NCI-H345 (cell line): ENCODE measurements at regions not wholly inside any gene's neighbourhood (a gene's known extent, or its start where the extent isn't known, plus 50 kb on each side); places are given as distances from the start of the nearest gene placed in this dataset.
"Not testable (repeated sequence)": the region's sequence is repeated elsewhere in the genome, so short reads cannot be mapped to it uniquely, and the experiment has no call there.

ENCODE experiments used
- DNase-seq: peaks from one replicate; lab custom pipeline; 2025; lab: John Stamatoyannopoulos, UW

GRCh38 chr5:162624110-162624509, 556.5 kb downstream of the GABRG2 start:
- no peak for DNase-seq

GRCh38 chr5:162637481-162637880, 569.9 kb downstream of the GABRG2 start:
- no peak for DNase-seq

GRCh38 chr5:162638849-162639248, 571.3 kb downstream of the GABRG2 start:
- DNase-seq = no peak

GRCh38 chr5:162641142-162641813, 573.7 kb downstream of the GABRG2 start:
- no peak for DNase-seq

- DNase-seq = no peak
These were observed 587.3 kb downstream of the GABRG2 start for GRCh38 chr5:162654661-162655405.

GRCh38 chr5:162657076-162657475, 589.5 kb downstream of the GABRG2 start:
- no peak for DNase-seq

GRCh38 chr5:162664846-162665245, 597.3 kb downstream of the GABRG2 start:
- DNase-seq = no peak

GRCh38 chr5:162668926-162669325, 601.4 kb downstream of the GABRG2 start:
- DNase-seq = no peak

- no peak for DNase-seq
These were observed 604.5 kb downstream of the GABRG2 start for GRCh38 chr5:162672061-162672460.

- DNase-seq = no peak
These were observed 615.7 kb downstream of the GABRG2 start for GRCh38 chr5:162683284-162683683.

- no peak for DNase-seq
These were observed 616.6 kb downstream of the GABRG2 start for GRCh38 chr5:162684145-162684544.

GRCh38 chr5:162685302-162685701, 617.7 kb downstream of the GABRG2 start:
- no peak for DNase-seq

GRCh38 chr5:162696272-162696671, 628.7 kb downstream of the GABRG2 start:
- DNase-seq = not testable (repeated sequence)

- no peak for DNase-seq
These were observed 631.8 kb downstream of the GABRG2 start for GRCh38 chr5:162699361-162699760.

- no peak for DNase-seq
These were observed 636.3 kb downstream of the GABRG2 start for GRCh38 chr5:162703914-162704313.

- no peak for DNase-seq
These were observed 643.7 kb downstream of the GABRG2 start for GRCh38 chr5:162711244-162711643.

GRCh38 chr5:162719720-162720119, 652.1 kb downstream of the GABRG2 start:
- DNase-seq = no peak

- no peak for DNase-seq
These were observed 653.6 kb downstream of the GABRG2 start for GRCh38 chr5:162721125-162721524.

- DNase-seq = no peak
These were observed 684.8 kb upstream of the CCNG1 start for GRCh38 chr5:162752612-162753011.

- no peak for DNase-seq
These were observed 675.3 kb upstream of the CCNG1 start for GRCh38 chr5:162762119-162762518.

GRCh38 chr5:162769019-162769418, 668.4 kb upstream of the CCNG1 start:
- no peak for DNase-seq

- DNase-seq = no peak
These were observed 651.7 kb upstream of the CCNG1 start for GRCh38 chr5:162785673-162786072.

- DNase-seq = no peak
These were observed 651.2 kb upstream of the CCNG1 start for GRCh38 chr5:162786234-162786633.

- DNase-seq = no peak
These were observed 640.9 kb upstream of the CCNG1 start for GRCh38 chr5:162796507-162796906.
